HEK293 (cell line): ENCODE measurements at regions not wholly inside any gene's neighbourhood (a gene's known extent, or its start where the extent isn't known, plus 50 kb on each side); places are given as distances from the start of the nearest gene placed in this dataset.

Source experiments
- GLI4 ChIP-seq: fragments of 450-650 bp; formaldehyde crosslinking; IDR thresholded peaks from 2 replicates; pipeline ENCODE4 v1.5.1; 2016; ENCODE audit warnings: missing biosample characterization, missing genetic modification characterization
- IKZF3 ChIP-seq: fragments of 450-650 bp; IDR thresholded peaks from 2 replicates; pipeline ENCODE4 v1.5.0; 2018; ENCODE audit warnings: missing biosample characterization, mild to moderate bottlenecking, missing genetic modification characterization, moderate library complexity
- ZBTB21 ChIP-seq: fragments of 450-650 bp; formaldehyde crosslinking; IDR thresholded peaks from 2 replicates; pipeline ENCODE4 v1.5.1; 2017; ENCODE audit warnings: missing biosample characterization, missing genetic modification characterization
- ZBTB7A ChIP-seq: fragments of 450-650 bp; formaldehyde crosslinking; IDR thresholded peaks from 2 replicates; pipeline ENCODE4 v1.5.1; 2016; ENCODE audit warnings: low read depth, missing biosample characterization, missing genetic modification characterization
- ZFHX2 ChIP-seq: fragments of 450-650 bp; formaldehyde crosslinking; conservative IDR thresholded peaks from 2 replicates; pipeline ENCODE4 v1.5.1; 2016; ENCODE audit warnings: missing biosample characterization, missing genetic modification characterization
- ZNF202 ChIP-seq: fragments of 450-650 bp; formaldehyde crosslinking; IDR thresholded peaks from 2 replicates; pipeline ENCODE4 v1.5.1; 2016; ENCODE audit warnings: missing biosample characterization, missing genetic modification characterization, borderline replicate concordance
- ZNF274 ChIP-seq, 2 experiments: fragments of 200-500 bp in 1 of 2; fragments of 450-650 bp in 1 of 2; sonication (Bioruptor generic) in 1 of 2; formaldehyde crosslinking in 1 of 2; IDR thresholded peaks; 2 replicates each; pipeline versions ENCODE4 v1.5.1 to v1.6.1; 2014 to 2016; ENCODE audit warnings: borderline replicate concordance in 1 of 2, inconsistent platforms in 1 of 2, low read length in 1 of 2, missing biosample characterization in 1 of 2, missing genetic modification characterization in 1 of 2
- TF ChIP-seq, protein P1 (sequence below): fragments of 450-650 bp; formaldehyde crosslinking; IDR thresholded peaks from 2 replicates; pipeline ENCODE4 v1.5.1; 2017; ENCODE audit warnings: missing biosample characterization, missing genetic modification characterization
- TF ChIP-seq, protein P2 (sequence below): fragments of 450-650 bp; formaldehyde crosslinking; IDR thresholded peaks from 2 replicates; pipeline ENCODE4 v1.5.1; 2016; ENCODE audit warnings: missing biosample characterization, missing genetic modification characterization
- TF ChIP-seq, protein P3 (sequence below): fragments of 450-650 bp; formaldehyde crosslinking; IDR thresholded peaks from 2 replicates; pipeline ENCODE4 v1.5.1; 2016; ENCODE audit warnings: missing biosample characterization, missing genetic modification characterization

DNA sequence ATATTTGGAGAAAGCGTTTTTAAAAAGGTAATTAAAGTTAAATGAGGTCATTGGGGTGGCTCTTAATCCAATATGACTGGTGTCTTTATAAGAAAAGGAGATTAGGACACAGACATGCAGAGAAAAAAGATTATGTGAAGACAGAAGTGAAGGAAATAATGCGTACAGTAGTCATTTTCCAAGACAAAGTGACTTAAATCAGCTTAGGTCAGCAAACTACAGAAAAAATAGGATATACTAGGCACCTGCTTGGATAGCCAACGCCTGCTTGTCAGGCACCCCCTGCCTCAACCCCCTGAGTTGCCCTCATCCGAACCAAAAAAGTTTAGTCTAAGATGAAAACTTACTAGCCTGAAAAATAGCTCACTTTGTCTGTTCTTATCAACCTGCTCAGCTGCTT lies 58.2 kb upstream of the SPAG17 start:
- TF ChIP-seq, protein P1, sequence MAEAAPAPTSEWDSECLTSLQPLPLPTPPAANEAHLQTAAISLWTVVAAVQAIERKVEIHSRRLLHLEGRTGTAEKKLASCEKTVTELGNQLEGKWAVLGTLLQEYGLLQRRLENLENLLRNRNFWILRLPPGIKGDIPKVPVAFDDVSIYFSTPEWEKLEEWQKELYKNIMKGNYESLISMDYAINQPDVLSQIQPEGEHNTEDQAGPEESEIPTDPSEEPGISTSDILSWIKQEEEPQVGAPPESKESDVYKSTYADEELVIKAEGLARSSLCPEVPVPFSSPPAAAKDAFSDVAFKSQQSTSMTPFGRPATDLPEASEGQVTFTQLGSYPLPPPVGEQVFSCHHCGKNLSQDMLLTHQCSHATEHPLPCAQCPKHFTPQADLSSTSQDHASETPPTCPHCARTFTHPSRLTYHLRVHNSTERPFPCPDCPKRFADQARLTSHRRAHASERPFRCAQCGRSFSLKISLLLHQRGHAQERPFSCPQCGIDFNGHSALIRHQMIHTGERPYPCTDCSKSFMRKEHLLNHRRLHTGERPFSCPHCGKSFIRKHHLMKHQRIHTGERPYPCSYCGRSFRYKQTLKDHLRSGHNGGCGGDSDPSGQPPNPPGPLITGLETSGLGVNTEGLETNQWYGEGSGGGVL (tag by site-specific recombination): no peak
- TF ChIP-seq, protein P2, sequence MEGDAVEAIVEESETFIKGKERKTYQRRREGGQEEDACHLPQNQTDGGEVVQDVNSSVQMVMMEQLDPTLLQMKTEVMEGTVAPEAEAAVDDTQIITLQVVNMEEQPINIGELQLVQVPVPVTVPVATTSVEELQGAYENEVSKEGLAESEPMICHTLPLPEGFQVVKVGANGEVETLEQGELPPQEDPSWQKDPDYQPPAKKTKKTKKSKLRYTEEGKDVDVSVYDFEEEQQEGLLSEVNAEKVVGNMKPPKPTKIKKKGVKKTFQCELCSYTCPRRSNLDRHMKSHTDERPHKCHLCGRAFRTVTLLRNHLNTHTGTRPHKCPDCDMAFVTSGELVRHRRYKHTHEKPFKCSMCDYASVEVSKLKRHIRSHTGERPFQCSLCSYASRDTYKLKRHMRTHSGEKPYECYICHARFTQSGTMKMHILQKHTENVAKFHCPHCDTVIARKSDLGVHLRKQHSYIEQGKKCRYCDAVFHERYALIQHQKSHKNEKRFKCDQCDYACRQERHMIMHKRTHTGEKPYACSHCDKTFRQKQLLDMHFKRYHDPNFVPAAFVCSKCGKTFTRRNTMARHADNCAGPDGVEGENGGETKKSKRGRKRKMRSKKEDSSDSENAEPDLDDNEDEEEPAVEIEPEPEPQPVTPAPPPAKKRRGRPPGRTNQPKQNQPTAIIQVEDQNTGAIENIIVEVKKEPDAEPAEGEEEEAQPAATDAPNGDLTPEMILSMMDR (tag by site-specific recombination): no peak
- TF ChIP-seq GLI4 (no peak), ZBTB7A (no peak), ZNF202 (no peak), ZBTB21 (tag by site-specific recombination) (no peak), IKZF3 (tag by site-specific recombination) (no peak), ZNF274 (IDR thresholded peaks at IDR 0.05; ENCODE audit: low read length) (no peak), ZNF274 (tag by site-specific recombination; IDR thresholded peaks at IDR 0.05; ENCODE audit: borderline replicate concordance) (no peak), ZFHX2 (tag by site-specific recombination) (no peak)
- TF ChIP-seq, protein P3, sequence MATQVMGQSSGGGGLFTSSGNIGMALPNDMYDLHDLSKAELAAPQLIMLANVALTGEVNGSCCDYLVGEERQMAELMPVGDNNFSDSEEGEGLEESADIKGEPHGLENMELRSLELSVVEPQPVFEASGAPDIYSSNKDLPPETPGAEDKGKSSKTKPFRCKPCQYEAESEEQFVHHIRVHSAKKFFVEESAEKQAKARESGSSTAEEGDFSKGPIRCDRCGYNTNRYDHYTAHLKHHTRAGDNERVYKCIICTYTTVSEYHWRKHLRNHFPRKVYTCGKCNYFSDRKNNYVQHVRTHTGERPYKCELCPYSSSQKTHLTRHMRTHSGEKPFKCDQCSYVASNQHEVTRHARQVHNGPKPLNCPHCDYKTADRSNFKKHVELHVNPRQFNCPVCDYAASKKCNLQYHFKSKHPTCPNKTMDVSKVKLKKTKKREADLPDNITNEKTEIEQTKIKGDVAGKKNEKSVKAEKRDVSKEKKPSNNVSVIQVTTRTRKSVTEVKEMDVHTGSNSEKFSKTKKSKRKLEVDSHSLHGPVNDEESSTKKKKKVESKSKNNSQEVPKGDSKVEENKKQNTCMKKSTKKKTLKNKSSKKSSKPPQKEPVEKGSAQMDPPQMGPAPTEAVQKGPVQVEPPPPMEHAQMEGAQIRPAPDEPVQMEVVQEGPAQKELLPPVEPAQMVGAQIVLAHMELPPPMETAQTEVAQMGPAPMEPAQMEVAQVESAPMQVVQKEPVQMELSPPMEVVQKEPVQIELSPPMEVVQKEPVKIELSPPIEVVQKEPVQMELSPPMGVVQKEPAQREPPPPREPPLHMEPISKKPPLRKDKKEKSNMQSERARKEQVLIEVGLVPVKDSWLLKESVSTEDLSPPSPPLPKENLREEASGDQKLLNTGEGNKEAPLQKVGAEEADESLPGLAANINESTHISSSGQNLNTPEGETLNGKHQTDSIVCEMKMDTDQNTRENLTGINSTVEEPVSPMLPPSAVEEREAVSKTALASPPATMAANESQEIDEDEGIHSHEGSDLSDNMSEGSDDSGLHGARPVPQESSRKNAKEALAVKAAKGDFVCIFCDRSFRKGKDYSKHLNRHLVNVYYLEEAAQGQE: no peak
